ENCODE measurements at regions not wholly inside any gene's neighbourhood (a gene's known extent, or its start where the extent isn't known, plus 50 kb on each side); places are given as distances from the start of the nearest gene placed in this dataset.
A peak's percentile ranks its signal among the peaks of the same experiment; 100 is the strongest.

DNA sequence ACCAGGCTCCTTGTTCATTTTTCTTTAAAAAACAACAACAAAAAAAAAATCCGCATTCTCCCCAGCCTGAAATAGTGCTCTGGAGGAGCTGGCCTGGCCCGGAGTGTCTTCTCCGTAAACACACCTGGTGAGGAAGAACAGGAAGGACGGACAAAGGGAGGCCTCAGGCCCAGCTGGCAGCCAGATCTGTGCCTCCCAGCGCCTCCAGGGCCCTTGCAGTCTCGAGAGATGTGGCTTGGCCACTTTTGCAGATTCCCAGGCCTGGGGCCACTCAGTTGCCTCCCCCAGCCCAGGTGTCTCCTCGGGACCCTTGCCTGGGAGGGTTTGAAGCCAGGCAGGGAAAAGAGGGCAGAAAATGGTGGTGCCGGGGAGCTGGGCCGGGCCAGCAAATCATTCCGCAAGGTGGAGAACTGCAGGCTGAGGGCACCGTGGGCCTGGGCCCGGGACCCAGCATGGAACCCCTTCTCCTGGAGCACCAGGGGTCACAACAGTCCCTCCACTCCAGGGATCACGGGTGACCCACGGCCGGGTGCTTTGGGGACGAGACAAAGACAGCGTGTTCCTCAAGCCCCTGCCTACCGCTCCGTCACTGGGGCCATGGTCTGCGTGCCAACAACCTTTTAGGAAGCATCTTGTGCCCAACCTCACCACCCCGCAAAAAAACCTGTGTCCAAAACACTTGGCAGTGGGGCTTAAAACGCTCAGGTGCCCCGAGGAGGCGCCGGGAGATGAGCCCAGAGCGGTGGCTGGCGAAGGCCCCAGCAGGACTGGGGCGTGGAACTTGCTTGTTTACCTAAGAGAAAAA is 67.1 kb upstream of the WNT7B start:
- Mint-ChIP-seq H3K27ac (peak overlapping the region; percentile 61 to 92 (median 77)), H3K4me3 (peak overlapping the region; percentile 82 to 86 (median 85)), H3K36me3 (ENCODE audit: low read depth) (no peaks in the 10 kb centered on the region), H3K4me1 (peaks cover 13% of the 10 kb centered on the region), H3K9me3 (no peaks in the 10 kb centered on the region), H3K27me3 (ENCODE audit: low read depth) (no peaks in the 10 kb centered on the region)
- TF ChIP-seq, protein P1, sequence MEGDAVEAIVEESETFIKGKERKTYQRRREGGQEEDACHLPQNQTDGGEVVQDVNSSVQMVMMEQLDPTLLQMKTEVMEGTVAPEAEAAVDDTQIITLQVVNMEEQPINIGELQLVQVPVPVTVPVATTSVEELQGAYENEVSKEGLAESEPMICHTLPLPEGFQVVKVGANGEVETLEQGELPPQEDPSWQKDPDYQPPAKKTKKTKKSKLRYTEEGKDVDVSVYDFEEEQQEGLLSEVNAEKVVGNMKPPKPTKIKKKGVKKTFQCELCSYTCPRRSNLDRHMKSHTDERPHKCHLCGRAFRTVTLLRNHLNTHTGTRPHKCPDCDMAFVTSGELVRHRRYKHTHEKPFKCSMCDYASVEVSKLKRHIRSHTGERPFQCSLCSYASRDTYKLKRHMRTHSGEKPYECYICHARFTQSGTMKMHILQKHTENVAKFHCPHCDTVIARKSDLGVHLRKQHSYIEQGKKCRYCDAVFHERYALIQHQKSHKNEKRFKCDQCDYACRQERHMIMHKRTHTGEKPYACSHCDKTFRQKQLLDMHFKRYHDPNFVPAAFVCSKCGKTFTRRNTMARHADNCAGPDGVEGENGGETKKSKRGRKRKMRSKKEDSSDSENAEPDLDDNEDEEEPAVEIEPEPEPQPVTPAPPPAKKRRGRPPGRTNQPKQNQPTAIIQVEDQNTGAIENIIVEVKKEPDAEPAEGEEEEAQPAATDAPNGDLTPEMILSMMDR (IDR thresholded peaks at IDR 0.05; ENCODE audit: unreplicated experiment in 3 of 3), result no peak

DNA sequence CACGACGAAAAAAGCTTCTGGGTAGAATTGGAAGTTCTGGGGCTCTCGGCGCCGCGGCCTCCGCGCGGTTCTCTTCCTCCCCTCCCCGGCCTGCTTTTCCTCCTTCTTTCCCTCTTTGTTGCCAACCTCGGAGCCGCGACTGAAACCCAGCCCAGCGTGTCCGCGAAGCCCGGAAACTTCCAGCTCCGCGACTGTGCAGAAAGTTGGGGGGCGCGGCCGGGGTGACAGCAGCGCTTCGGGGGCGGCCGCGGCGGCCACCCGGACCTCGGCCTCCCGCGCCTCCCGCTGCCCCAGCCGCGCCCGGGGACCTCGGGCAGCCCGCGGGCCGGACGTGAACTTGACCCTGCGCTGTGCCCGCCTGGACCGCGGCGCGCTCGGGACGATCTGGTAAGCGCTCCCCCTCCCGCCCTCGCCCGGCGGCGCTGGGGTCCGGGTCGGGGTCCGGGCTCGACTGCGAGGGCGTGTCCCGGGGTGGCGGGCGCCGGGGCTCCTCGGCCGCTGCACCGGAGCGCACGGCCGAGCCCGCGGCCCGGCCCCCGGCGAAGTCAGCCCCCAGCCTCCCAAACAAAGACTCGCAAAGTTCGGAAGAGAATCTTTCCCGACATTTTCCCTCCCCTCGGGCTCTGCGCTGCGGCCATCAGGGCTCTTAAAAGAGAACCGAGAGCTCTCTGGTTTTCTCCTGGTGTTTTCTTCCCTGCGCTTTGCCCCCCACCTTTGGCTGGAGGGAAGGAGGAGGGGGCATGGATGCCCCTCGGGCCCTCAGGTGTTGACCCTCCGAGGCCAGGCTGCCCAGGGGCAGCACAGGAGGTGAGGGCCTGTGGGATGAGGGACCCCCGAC is 67.9 kb upstream of the WNT7B start:
- peak overlapping the region; percentile 61 to 92 (median 77) for H3K27ac Mint-ChIP-seq
- H3K9me3 Mint-ChIP-seq, result no peaks in the 10 kb centered on the region
- H3K4me1 Mint-ChIP-seq, result peaks cover 15% of the 10 kb centered on the region
- TF ChIP-seq, protein P1 (IDR thresholded peaks at IDR 0.05; ENCODE audit: unreplicated experiment in 3 of 3), result no peak
- H3K4me3 Mint-ChIP-seq, result peak overlapping the region; percentile 82 to 86 (median 85)
- H3K27me3 Mint-ChIP-seq (ENCODE audit: low read depth), result no peaks in the 10 kb centered on the region
- no peaks in the 10 kb centered on the region for H3K36me3 Mint-ChIP-seq (ENCODE audit: low read depth)

DNA sequence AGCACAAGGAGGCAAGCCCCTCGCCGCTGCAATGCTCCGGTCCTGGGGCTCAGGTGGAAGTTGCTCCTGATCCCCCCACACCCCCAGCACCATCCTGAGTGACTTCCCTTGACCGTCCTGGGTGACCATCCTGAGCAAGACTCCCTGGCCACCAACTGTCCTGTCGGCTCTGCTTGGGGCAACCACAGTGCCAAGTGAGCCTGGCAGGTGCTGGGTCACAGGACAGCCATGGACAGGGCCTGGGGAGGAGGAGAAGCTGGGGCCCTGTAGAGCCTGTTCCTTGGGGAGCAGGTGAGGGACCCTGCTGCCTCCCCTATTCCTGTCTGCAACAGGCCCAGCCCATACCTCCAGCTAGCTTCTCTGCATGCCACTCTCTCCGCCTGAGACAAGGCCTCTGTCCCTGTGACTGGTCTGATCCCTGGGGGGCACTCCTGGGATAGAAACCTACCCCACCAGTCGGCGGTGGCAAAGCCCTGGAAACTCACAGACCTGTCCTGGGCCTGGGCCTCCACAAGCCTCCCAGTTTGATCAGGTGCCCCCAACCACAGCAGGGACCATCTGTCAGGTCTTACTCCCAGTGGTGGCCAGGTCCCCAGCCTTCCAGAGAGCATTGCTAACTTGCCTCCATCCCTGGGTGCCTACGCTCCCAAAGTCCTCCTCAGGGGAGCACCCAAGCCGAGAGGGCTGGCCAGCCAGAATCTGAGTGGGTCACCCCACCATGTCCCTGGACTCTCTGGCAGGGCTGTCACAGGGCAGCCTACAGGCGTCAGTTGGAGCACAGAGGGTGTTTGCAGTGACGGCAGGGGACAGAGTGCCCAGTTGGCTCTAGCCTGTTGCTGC is 68.7 kb upstream of the WNT7B start:
- peak overlapping the region; percentile 37 to 74 (median 59) for H3K27ac Mint-ChIP-seq
- H3K4me3 Mint-ChIP-seq, result peak overlapping the region; percentile 79 to 82 (median 79)
- H3K36me3 Mint-ChIP-seq (ENCODE audit: low read depth), result no peaks in the 10 kb centered on the region
- TF ChIP-seq, protein P1 (IDR thresholded peaks at IDR 0.05; ENCODE audit: unreplicated experiment in 3 of 3), result no peak
- H3K9me3 Mint-ChIP-seq, result no peaks in the 10 kb centered on the region
- H3K4me1 Mint-ChIP-seq, result peaks cover 17% of the 10 kb centered on the region
- H3K27me3 Mint-ChIP-seq (ENCODE audit: low read depth), result no peaks in the 10 kb centered on the region

DNA sequence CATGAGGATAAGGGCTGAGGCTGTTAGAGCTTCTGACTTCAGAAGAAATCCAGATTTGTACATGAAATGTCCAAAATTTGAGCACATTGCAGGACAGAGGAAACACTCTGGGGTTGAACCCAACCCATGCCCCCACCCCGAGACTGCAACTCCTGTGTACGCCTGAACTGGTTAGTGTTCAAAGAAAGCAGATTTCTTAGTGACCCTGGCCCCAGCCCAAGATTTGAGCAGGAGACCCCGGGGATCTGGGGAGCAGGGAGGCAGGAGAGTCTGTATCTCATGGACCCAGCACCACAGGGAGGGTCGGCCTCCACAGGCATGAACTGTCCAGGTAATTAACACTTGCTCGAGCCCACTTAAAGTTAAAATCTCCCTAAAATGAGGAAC is 69.3 kb upstream of the WNT7B start:
- H3K36me3 Mint-ChIP-seq (ENCODE audit: low read depth), result no peaks in the 10 kb centered on the region
- TF ChIP-seq, protein P1 (IDR thresholded peaks at IDR 0.05; ENCODE audit: unreplicated experiment in 3 of 3), result no peak
- H3K4me1 Mint-ChIP-seq, result peaks cover 17% of the 10 kb centered on the region
- H3K4me3 Mint-ChIP-seq, result peak overlapping the region; percentile 50 to 82 (median 79)
- no peaks in the 10 kb centered on the region for H3K9me3 Mint-ChIP-seq
- H3K27ac Mint-ChIP-seq, result peak overlapping the region in 2 of 3 experiments; percentile 59 to 74
- no peaks in the 10 kb centered on the region for H3K27me3 Mint-ChIP-seq (ENCODE audit: low read depth)

DNA sequence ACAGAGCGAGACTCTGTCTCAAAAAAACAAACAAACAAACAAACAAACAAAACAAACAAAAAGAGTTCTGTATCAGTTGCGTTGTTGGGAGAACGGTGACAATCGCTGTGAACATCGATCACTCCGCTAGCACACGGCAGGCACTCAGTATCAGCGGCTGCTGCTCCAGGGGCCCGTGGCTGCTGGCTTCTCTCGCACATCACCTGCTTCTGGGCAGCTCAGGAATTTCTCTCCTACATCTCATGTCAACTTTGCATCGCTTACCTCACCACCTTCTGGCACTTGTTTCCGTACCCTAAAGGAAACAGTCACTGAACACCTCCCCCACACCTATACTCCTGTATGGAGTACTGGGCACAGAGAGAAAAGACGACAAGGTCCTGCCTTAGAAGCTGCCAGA is 70.3 kb upstream of the WNT7B start:
- peaks cover 17% of the 10 kb centered on the region for H3K4me1 Mint-ChIP-seq
- no peaks in the 10 kb centered on the region for H3K36me3 Mint-ChIP-seq (ENCODE audit: low read depth)
- no peaks in the 10 kb centered on the region for H3K27me3 Mint-ChIP-seq (ENCODE audit: low read depth)
- H3K9me3 Mint-ChIP-seq, result no peaks in the 10 kb centered on the region
- peak overlapping the region in 1 of 3 experiments; percentile 59 for H3K27ac Mint-ChIP-seq
- H3K4me3 Mint-ChIP-seq, result peak overlapping the region in 2 of 3 experiments; percentile 66 to 78
- TF ChIP-seq, protein P1 (IDR thresholded peaks at IDR 0.05; ENCODE audit: unreplicated experiment in 3 of 3), result no peak

Data from nephron (organoid).